Endothelial cell of umbilical vein (primary cell): ENCODE measurements at regions not wholly inside any gene's neighbourhood (a gene's known extent, or its start where the extent isn't known, plus 50 kb on each side); places are given as distances from the start of the nearest gene placed in this dataset.

ENCODE experiments used
- BruUV-seq: library from RNA; stranded (reverse); fragments of 400-500 nt; replicated peaks from 2 replicates; lab custom pipeline; 2021; lab: Mats Ljungman, UMichigan
- CTCF ChIA-PET: fragments of 300-600, 350-600 bp; sonication (Branson Sonifier 250); formaldehyde crosslinking; loops from one replicate; lab custom pipeline; 2021; ENCODE audit warnings: antibody characterized with exemption, inconsistent platforms; lab: Charles Lee
- POLR2A ChIA-PET: fragments of 300-600, 350-600 bp; sonication (Branson Sonifier 250); formaldehyde crosslinking; loops from one replicate; lab custom pipeline; 2021; ENCODE audit warnings: antibody characterized with exemption, inconsistent platforms; lab: Charles Lee
- DNase-seq: peaks from one replicate; pipeline ENCODE4 v3.0.0-alpha.2; 2011; ENCODE audit warnings: low read depth, low spot score
- FAIRE-seq: peaks from 2 replicates; lab custom pipeline; 2011; peaks lifted over from hg19 to GRCh38; lab: Jason Lieb, UNC
- H2AFZ ChIP-seq: 2 replicates; pipeline ENCODE4 v1.6.0; 2012; ENCODE audit warnings: low read depth, low read length, control low read depth, inconsistent platforms
- H3K27ac ChIP-seq: 2 replicates; pipeline ENCODE4 v1.5.1; 2011; ENCODE audit warnings: low read depth, mild to moderate bottlenecking, control low read depth, low read length, moderate library complexity; ENCODE audit not compliant: insufficient read depth
- H3K27me3 ChIP-seq, 2 experiments: 2 replicates each; pipeline versions ENCODE4 v1.6.0 to v1.6.1; 2011; ENCODE audit warnings: low read length in 2 of 2, mixed read lengths in 1 of 2; ENCODE audit not compliant: control insufficient read depth in 2 of 2, insufficient read depth in 2 of 2
- H3K36me3 ChIP-seq, 2 experiments: 2 replicates in 1 of 2; 3 replicates in 1 of 2; pipeline ENCODE4 v1.5.1; 2011; ENCODE audit warnings: low read length in 2 of 2, mild to moderate bottlenecking in 1 of 2, moderate library complexity in 1 of 2; ENCODE audit not compliant: control insufficient read depth in 2 of 2, insufficient read depth in 2 of 2; ENCODE audit errors: extremely low read depth in 1 of 2
- H3K4me1 ChIP-seq: 3 replicates; pipeline ENCODE4 v1.5.1; 2011; ENCODE audit warnings: mild to moderate bottlenecking, low read length; ENCODE audit not compliant: control insufficient read depth, insufficient read depth; ENCODE audit errors: extremely low read depth
- H3K4me2 ChIP-seq: 2 replicates; pipeline ENCODE4 v1.6.1; 2011; ENCODE audit warnings: low read length, control low read depth, mixed read lengths; ENCODE audit not compliant: insufficient read depth
- H3K4me3 ChIP-seq, 3 experiments: fragments of 200-600 bp in 1 of 3; sonication (generic), shearing (Covaris generic) in 1 of 3; replicated peaks in 1 of 3; 2 replicates each; pipeline ENCODE4 v1.5.1; 2011 to 2016; ENCODE audit warnings: control low read depth in 3 of 3, low read length in 3 of 3, mild to moderate bottlenecking in 2 of 3, inconsistent platforms in 1 of 3, low read depth in 1 of 3, moderate library complexity in 1 of 3; ENCODE audit not compliant: insufficient read depth in 1 of 3
- H3K79me2 ChIP-seq: 2 replicates; pipeline ENCODE4 v1.6.0; 2012; ENCODE audit warnings: low read length, inconsistent platforms; ENCODE audit not compliant: control insufficient read depth, insufficient read depth
- H3K9ac ChIP-seq: replicated peaks from 2 replicates; pipeline ENCODE3; 2011; ENCODE audit warnings: low read length, control low read depth; ENCODE audit not compliant: insufficient read depth; ENCODE audit errors: extremely low read depth
- H3K9me1 ChIP-seq: replicated peaks from 3 replicates; pipeline ENCODE4 v1.6.0; 2011; ENCODE audit warnings: mild to moderate bottlenecking, low read length; ENCODE audit not compliant: control insufficient read depth, insufficient read depth; ENCODE audit errors: extremely low read depth
- H3K9me3 ChIP-seq: replicated peaks from 2 replicates; pipeline ENCODE4 v1.5.1; 2012; ENCODE audit warnings: low read length, inconsistent platforms; ENCODE audit not compliant: control insufficient read depth, insufficient read depth
- H4K20me1 ChIP-seq: replicated peaks from 2 replicates; pipeline ENCODE3; 2011; ENCODE audit warnings: mild to moderate bottlenecking, low read length; ENCODE audit not compliant: control insufficient read depth, insufficient read depth; ENCODE audit errors: extremely low read depth
- CTCF ChIP-seq, 2 donors: IDR thresholded peaks; 1 replicate in 1 of 2; 2 replicates in 1 of 2; pipeline ENCODE4 v1.5.1; 2011; ENCODE audit warnings: low read length in 2 of 2, mild to moderate bottlenecking in 2 of 2, moderate library complexity in 2 of 2, control low read depth in 1 of 2, inconsistent platforms in 1 of 2, low read depth in 1 of 2; ENCODE audit not compliant: insufficient read depth in 1 of 2; ENCODE audit errors: extremely low read depth in 1 of 2
- EZH2 ChIP-seq: IDR thresholded peaks from 2 replicates; pipeline ENCODE4 v1.6.1; 2012; ENCODE audit warnings: borderline replicate concordance, low read depth, mild to moderate bottlenecking, moderate library complexity, low read length, inconsistent platforms; ENCODE audit not compliant: severe bottlenecking
- FOS ChIP-seq: IDR thresholded peaks from 2 replicates; pipeline ENCODE4 v1.6.1; 2011; ENCODE audit warnings: mild to moderate bottlenecking, low read length, moderate library complexity, borderline replicate concordance; ENCODE audit not compliant: insufficient read depth
- GATA2 ChIP-seq: IDR thresholded peaks from 2 replicates; pipeline ENCODE4 v1.7.0; 2011; ENCODE audit warnings: low read depth, mild to moderate bottlenecking, moderate library complexity, mixed read lengths, low read length; ENCODE audit not compliant: insufficient read length, insufficient read depth
- JUN ChIP-seq: IDR thresholded peaks from 2 replicates; pipeline ENCODE4 v1.6.1; 2011; ENCODE audit warnings: borderline replicate concordance, low read depth; ENCODE audit not compliant: insufficient read length, insufficient read depth
- MAX ChIP-seq: IDR thresholded peaks from 2 replicates; pipeline ENCODE4 v1.6.1; 2011; ENCODE audit not compliant: insufficient read depth, insufficient read length
- MYC ChIP-seq: IDR thresholded peaks from one replicate; pipeline ENCODE4 v1.6.1; 2011; ENCODE audit warnings: mild to moderate bottlenecking, low read depth, low read length
- POLR2A ChIP-seq: IDR thresholded peaks from 2 replicates; pipeline ENCODE4 v1.6.1; 2012; ENCODE audit warnings: low read depth, mild to moderate bottlenecking, control low read depth, low read length
- POLR2AphosphoS5 ChIP-seq: IDR thresholded peaks from 2 replicates; pipeline ENCODE4 v1.6.1; 2012; ENCODE audit warnings: low read depth, mild to moderate bottlenecking, control low read depth, low read length, moderate library complexity; ENCODE audit not compliant: insufficient read depth
- dilution Hi-C: fragments of 300-500 bp; cut with MboI; formaldehyde crosslinking; loops from one replicate; pipeline ENCODE4 v1.15.0; 2019; ENCODE audit warnings: low sequenced_read_pairs; ENCODE audit not compliant: extremely low pct_ligation_motif_present
- intact Hi-C: fragments of 100-400 bp; cut with micrococcal nuclease; formaldehyde crosslinking; loops from one replicate; pipeline ENCODE4 v1.10.0; 2022

GRCh38 chr11:57098191-57098590, 83.6 kb upstream of the LRRC55 start:
- no peak overlapping the region for H3K9ac ChIP-seq
- intact Hi-C loops (no loop called here), dilution Hi-C loops (no loop called here)
- no TSS peak for BruUV-seq
- ChIA-PET POLR2A (no interaction called here), CTCF (no interaction called here)
- no peaks in the 10 kb centered on the region for H3K79me2 ChIP-seq
- H3K9me1 ChIP-seq = no peaks in the 10 kb centered on the region
- FAIRE-seq = no peak
- no peaks in the 10 kb centered on the region for H3K36me3 ChIP-seq
- TF ChIP-seq POLR2A (no peak), MAX (no peak), FOS (no peak), GATA2 (no peak), POLR2AphosphoS5 (no peak), EZH2 (no peak), CTCF (IDR thresholded peaks at IDR 0.05; ENCODE audit: extremely low read depth in 1 of 2, insufficient read depth in 1 of 2, low read depth in 1 of 2, low read length in 2 of 2) (no peak), MYC (no peak), JUN (no peak)
- H3K9me3 ChIP-seq = no peaks in the 10 kb centered on the region
- no peak overlapping the region for H3K4me3 ChIP-seq
- H3K4me1 ChIP-seq = no peaks in the 10 kb centered on the region
- peaks cover 2 to 3% of the 10 kb centered on the region in 2 experiments for H3K27me3 ChIP-seq
- H3K27ac ChIP-seq = no peak overlapping the region
- DNase-seq = no peak
- H3K4me2 ChIP-seq = no peak overlapping the region
- no peak overlapping the region for H2AFZ ChIP-seq
- no peaks in the 10 kb centered on the region for H4K20me1 ChIP-seq
